ENCODE measurements at regions not wholly inside any gene's neighbourhood (a gene's known extent, or its start where the extent isn't known, plus 50 kb on each side); places are given as distances from the start of the nearest gene placed in this dataset.

DNA sequence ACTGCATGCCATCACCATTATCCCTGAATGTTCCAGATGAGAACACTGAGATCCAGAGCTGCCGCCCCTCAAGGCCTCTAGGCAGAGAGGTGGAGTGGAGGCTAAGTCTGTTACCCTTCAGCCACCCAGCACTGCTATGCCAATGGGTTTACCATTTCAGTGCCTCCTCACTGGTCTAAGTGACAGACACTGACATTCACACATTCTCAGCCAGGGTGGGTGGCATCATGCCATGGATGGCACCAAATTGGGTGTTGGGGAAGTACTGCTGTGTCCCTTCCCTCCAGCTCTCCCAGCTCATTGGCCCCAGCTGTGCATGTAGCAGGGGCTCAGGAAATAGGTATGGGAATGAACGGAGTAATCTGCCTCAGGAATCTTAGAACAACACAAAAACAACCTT, 96.8 kb upstream of the PLET1 start:
- Mint-ChIP-seq H3K36me3 (ENCODE audit: low read depth) (no peaks in the 10 kb centered on the region), H3K4me1 (ENCODE audit: low read depth) (peaks cover 8% of the 10 kb centered on the region), H3K27me3 (no peaks in the 10 kb centered on the region), H3K27ac (no peak overlapping the region), H3K4me3 (no peak overlapping the region), H3K9me3 (no peaks in the 10 kb centered on the region)
- CTCF ChIA-PET: no interaction called here
- POLR2A ChIA-PET: no interaction called here
- DNase-seq: no peak
- Histone ChIP-seq H3K4me3 (ENCODE audit: low read length) (no peak overlapping the region), H3K27me3 (ENCODE audit: control insufficient read depth in 1 of 2, insufficient read depth in 2 of 2, low read length in 2 of 2) (no peaks in the 10 kb centered on the region), H3K4me1 (ENCODE audit: insufficient read depth, low read length) (no peaks in the 10 kb centered on the region), H3K27ac (ENCODE audit: low read depth in 1 of 2, low read length in 2 of 2) (no peak overlapping the region), H3K9me3 (ENCODE audit: control insufficient read depth in 1 of 2, insufficient read depth in 1 of 2, low read length in 2 of 2) (no peaks in the 10 kb centered on the region), H3K36me3 (ENCODE audit: insufficient read depth, low read length) (no peaks in the 10 kb centered on the region)
- ATAC-seq (ENCODE audit: poor library complexity): no peak
- intact Hi-C loops (cut with DNase I, micrococcal nuclease): no loop called here
- TF ChIP-seq, protein P1, sequence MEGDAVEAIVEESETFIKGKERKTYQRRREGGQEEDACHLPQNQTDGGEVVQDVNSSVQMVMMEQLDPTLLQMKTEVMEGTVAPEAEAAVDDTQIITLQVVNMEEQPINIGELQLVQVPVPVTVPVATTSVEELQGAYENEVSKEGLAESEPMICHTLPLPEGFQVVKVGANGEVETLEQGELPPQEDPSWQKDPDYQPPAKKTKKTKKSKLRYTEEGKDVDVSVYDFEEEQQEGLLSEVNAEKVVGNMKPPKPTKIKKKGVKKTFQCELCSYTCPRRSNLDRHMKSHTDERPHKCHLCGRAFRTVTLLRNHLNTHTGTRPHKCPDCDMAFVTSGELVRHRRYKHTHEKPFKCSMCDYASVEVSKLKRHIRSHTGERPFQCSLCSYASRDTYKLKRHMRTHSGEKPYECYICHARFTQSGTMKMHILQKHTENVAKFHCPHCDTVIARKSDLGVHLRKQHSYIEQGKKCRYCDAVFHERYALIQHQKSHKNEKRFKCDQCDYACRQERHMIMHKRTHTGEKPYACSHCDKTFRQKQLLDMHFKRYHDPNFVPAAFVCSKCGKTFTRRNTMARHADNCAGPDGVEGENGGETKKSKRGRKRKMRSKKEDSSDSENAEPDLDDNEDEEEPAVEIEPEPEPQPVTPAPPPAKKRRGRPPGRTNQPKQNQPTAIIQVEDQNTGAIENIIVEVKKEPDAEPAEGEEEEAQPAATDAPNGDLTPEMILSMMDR (IDR thresholded peaks at IDR 0.05): no peak

DNA sequence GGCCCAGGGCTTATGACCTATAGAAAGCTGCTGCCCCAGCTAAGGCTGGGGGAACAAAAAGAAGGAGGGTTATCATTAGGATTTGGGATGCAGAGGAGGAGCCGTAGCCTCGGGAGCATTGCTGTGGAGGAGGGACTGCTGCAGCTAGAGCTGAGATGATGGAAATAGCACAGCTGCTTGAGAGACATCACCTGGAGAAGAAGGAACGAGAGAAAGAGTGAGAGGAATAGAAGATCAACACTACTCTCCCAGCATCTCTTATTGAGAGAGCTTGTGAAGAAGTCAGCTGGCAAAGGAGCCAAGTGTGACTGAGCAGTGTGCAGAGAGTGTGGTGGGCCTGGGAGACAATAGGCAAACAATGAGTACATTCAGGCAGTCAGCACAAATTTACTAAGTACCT, 100.7 kb upstream of the PLET1 start:
- Mint-ChIP-seq H3K4me1 (ENCODE audit: low read depth) (no peaks in the 10 kb centered on the region), H3K36me3 (ENCODE audit: low read depth) (peaks cover 4% of the 10 kb centered on the region), H3K27ac (no peak overlapping the region), H3K9me3 (no peaks in the 10 kb centered on the region), H3K4me3 (no peak overlapping the region), H3K27me3 (no peaks in the 10 kb centered on the region)
- TF ChIP-seq, protein P1 (IDR thresholded peaks at IDR 0.05): no peak
- intact Hi-C loops (cut with DNase I, micrococcal nuclease): no loop called here
- Histone ChIP-seq H3K27ac (ENCODE audit: low read depth in 1 of 2, low read length in 2 of 2) (no peak overlapping the region), H3K4me3 (ENCODE audit: low read length) (no peak overlapping the region), H3K4me1 (ENCODE audit: insufficient read depth, low read length) (no peaks in the 10 kb centered on the region), H3K36me3 (ENCODE audit: insufficient read depth, low read length) (no peaks in the 10 kb centered on the region), H3K9me3 (ENCODE audit: control insufficient read depth in 1 of 2, insufficient read depth in 1 of 2, low read length in 2 of 2) (no peaks in the 10 kb centered on the region), H3K27me3 (ENCODE audit: control insufficient read depth in 1 of 2, insufficient read depth in 2 of 2, low read length in 2 of 2) (no peaks in the 10 kb centered on the region)
- DNase-seq (no peak), ATAC-seq (ENCODE audit: poor library complexity) (no peak)
- ChIA-PET POLR2A (no interaction called here), CTCF (no interaction called here)

DNA sequence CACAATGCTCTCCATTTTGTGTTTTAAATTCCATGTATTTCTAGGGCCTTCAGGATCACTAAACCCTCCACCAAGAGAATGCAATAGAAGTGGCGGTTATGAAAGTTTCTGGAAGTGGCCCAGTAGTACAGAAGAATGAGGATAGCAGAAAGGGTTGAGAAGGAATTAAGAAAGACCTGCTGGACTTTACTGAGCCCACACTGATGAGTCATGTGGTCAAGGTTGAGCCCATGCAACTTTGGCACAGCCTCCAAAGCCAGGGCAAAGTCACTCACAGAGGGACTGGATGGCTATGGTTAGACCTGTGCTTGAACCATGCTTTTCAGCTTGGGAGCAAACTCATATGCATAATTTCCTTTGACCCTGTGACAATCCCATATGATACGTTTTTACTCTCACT, 102.9 kb upstream of the PLET1 start:
- no peak overlapping the region for H3K27ac ChIP-seq (ENCODE audit: low read depth in 1 of 2, low read length in 2 of 2)
- POLR2A ChIA-PET: no interaction called here
- H3K27me3 Mint-ChIP-seq: no peaks in the 10 kb centered on the region
- H3K4me3 Mint-ChIP-seq: no peak overlapping the region
- intact Hi-C loops (cut with DNase I, micrococcal nuclease): no loop called here
- TF ChIP-seq, protein P1 (IDR thresholded peaks at IDR 0.05): no peak
- H3K4me1 ChIP-seq (ENCODE audit: insufficient read depth, low read length): no peaks in the 10 kb centered on the region
- no peak for ATAC-seq (ENCODE audit: poor library complexity)
- peaks cover 4% of the 10 kb centered on the region for H3K36me3 Mint-ChIP-seq (ENCODE audit: low read depth)
- no peak overlapping the region for H3K4me3 ChIP-seq (ENCODE audit: low read length)
- H3K9me3 Mint-ChIP-seq: no peaks in the 10 kb centered on the region
- CTCF ChIA-PET: no interaction called here
- no peaks in the 10 kb centered on the region for H3K4me1 Mint-ChIP-seq (ENCODE audit: low read depth)
- H3K27ac Mint-ChIP-seq: no peak overlapping the region
- no peak for DNase-seq
- no peaks in the 10 kb centered on the region for H3K27me3 ChIP-seq (ENCODE audit: control insufficient read depth in 1 of 2, insufficient read depth in 2 of 2, low read length in 2 of 2)
- H3K36me3 ChIP-seq (ENCODE audit: insufficient read depth, low read length): no peaks in the 10 kb centered on the region
- H3K9me3 ChIP-seq (ENCODE audit: control insufficient read depth in 1 of 2, insufficient read depth in 1 of 2, low read length in 2 of 2): no peaks in the 10 kb centered on the region

All from CD4-positive, alpha-beta T cell (primary cell).